ENCODE measurements at regions not wholly inside any gene's neighbourhood (a gene's known extent, or its start where the extent isn't known, plus 50 kb on each side); places are given as distances from the start of the nearest gene placed in this dataset.
"Not testable (repeated sequence)": the region's sequence is repeated elsewhere in the genome, so short reads cannot be mapped to it uniquely, and the experiment has no call there.

- 88% methylated on average over 1 of the region's 2 CpGs for WGBS
- no peaks in the 10 kb centered on the region for H3K36me3 ChIP-seq (ENCODE audit: insufficient read depth, low read length)
- H3K9me3 ChIP-seq (ENCODE audit: insufficient read depth, low read depth, low read length): no peaks in the 10 kb centered on the region
- H3K4me3 ChIP-seq (ENCODE audit: low read length): no peak overlapping the region
- H3K27ac ChIP-seq (ENCODE audit: low read depth, low read length): no peak overlapping the region
- no peaks in the 10 kb centered on the region for H3K4me1 ChIP-seq (ENCODE audit: insufficient read depth, low read length)
- no peaks in the 10 kb centered on the region for H3K27me3 ChIP-seq (ENCODE audit: insufficient read depth, low read length)
- no peak overlapping the region for H3K9ac ChIP-seq (ENCODE audit: low read depth, low read length)
Measured at GRCh38 chr3:162938083-162938482, 1441.5 kb downstream of the OTOL1 start.

DNA sequence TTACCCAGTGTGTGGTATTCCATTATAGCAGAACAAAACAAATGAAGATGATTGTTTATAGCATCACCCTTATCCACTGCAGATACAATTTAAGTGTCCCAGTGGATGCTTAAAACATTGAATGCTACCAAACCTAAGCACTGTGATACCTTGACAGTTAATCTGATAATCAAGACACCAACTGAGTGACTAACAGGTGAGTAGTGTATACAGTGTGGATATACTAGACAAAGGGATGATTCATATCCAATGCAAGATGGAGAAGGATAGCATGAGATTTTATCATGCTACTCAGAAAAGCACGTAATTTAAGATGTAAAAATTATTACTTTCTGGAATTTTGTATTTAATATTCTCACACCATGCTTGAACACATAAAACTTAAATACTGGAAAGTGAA is 1449.0 kb downstream of the OTOL1 start:
- Histone ChIP-seq H3K4me1 (ENCODE audit: insufficient read depth, low read length) (no peaks in the 10 kb centered on the region), H3K9ac (ENCODE audit: low read depth, low read length) (no peak overlapping the region), H3K36me3 (ENCODE audit: insufficient read depth, low read length) (no peaks in the 10 kb centered on the region), H3K27ac (ENCODE audit: low read depth, low read length) (no peak overlapping the region), H3K4me3 (ENCODE audit: low read length) (no peak overlapping the region), H3K27me3 (ENCODE audit: insufficient read depth, low read length) (no peaks in the 10 kb centered on the region), H3K9me3 (ENCODE audit: insufficient read depth, low read depth, low read length) (no peaks in the 10 kb centered on the region)
- WGBS: no CpG with 5 or more reads among the region's 1 CpG

DNA sequence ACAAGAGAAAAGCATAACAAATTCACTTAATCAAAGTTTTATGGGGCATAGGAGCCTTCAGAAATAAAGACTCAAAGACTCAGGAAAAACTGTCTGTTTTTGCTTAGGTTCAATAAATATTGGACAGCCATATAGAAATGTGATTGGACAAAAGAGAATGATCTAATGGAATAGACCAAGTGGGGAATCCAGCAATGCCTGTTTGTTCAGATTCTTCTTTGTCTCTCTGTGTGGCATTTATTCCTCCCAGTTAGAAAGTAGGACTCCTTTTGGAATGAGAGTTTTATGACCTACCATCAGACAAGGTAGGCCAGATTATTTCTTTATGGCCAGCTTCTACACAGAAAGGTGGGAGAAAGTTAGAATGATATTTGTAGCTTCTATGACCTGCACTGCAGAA is 1460.1 kb downstream of the OTOL1 start:
- H3K27ac ChIP-seq (ENCODE audit: low read depth, low read length): no peak overlapping the region
- H3K4me1 ChIP-seq (ENCODE audit: insufficient read depth, low read length): no peaks in the 10 kb centered on the region
- no peaks in the 10 kb centered on the region for H3K36me3 ChIP-seq (ENCODE audit: insufficient read depth, low read length)
- no peaks in the 10 kb centered on the region for H3K9me3 ChIP-seq (ENCODE audit: insufficient read depth, low read depth, low read length)
- H3K9ac ChIP-seq (ENCODE audit: low read depth, low read length): no peak overlapping the region
- no peak overlapping the region for H3K4me3 ChIP-seq (ENCODE audit: low read length)
- no peaks in the 10 kb centered on the region for H3K27me3 ChIP-seq (ENCODE audit: insufficient read depth, low read length)

DNA sequence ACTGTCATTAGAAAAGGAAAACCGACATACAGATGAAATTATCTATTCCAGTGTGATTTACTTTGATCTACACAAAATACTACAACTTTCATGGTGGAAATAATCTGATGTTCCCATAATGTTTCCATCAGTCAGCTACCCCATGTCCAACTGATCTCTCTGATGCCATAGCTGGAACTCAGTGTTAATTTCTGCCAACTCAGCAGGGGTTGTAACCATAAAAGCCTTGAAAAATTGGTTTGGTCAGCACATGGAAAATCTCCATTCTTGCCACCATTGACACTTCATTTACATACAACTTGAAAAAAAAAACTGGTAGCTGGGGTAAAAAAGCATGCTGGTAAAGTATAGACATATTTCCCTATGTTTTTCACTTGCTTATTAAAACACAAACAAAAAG is 1463.7 kb downstream of the OTOL1 start:
- no peak overlapping the region for H3K27ac ChIP-seq (ENCODE audit: low read depth, low read length)
- H3K9ac ChIP-seq (ENCODE audit: low read depth, low read length): no peak overlapping the region
- H3K4me3 ChIP-seq (ENCODE audit: low read length): no peak overlapping the region
- no peaks in the 10 kb centered on the region for H3K4me1 ChIP-seq (ENCODE audit: insufficient read depth, low read length)
- no peaks in the 10 kb centered on the region for H3K27me3 ChIP-seq (ENCODE audit: insufficient read depth, low read length)
- WGBS: no CpG with 5 or more reads among the region's 1 CpG
- H3K36me3 ChIP-seq (ENCODE audit: insufficient read depth, low read length): no peaks in the 10 kb centered on the region
- no peaks in the 10 kb centered on the region for H3K9me3 ChIP-seq (ENCODE audit: insufficient read depth, low read depth, low read length)

- H3K27me3 ChIP-seq (ENCODE audit: insufficient read depth, low read length): no peaks in the 10 kb centered on the region
- H3K36me3 ChIP-seq (ENCODE audit: insufficient read depth, low read length): no peaks in the 10 kb centered on the region
- WGBS: 89% methylated on average over 1 of the region's 1 CpG
- no peak overlapping the region for H3K9ac ChIP-seq (ENCODE audit: low read depth, low read length)
- H3K27ac ChIP-seq (ENCODE audit: low read depth, low read length): no peak overlapping the region
- H3K4me3 ChIP-seq (ENCODE audit: low read length): no peak overlapping the region
- no peaks in the 10 kb centered on the region for H3K4me1 ChIP-seq (ENCODE audit: insufficient read depth, low read length)
- H3K9me3 ChIP-seq (ENCODE audit: insufficient read depth, low read depth, low read length): 0 out of 2 replicates have a peak, but pooled peaks cover 4% of the 10 kb centered on the region
Measured at GRCh38 chr3:162970292-162970691, 1473.7 kb downstream of the OTOL1 start.

DNA sequence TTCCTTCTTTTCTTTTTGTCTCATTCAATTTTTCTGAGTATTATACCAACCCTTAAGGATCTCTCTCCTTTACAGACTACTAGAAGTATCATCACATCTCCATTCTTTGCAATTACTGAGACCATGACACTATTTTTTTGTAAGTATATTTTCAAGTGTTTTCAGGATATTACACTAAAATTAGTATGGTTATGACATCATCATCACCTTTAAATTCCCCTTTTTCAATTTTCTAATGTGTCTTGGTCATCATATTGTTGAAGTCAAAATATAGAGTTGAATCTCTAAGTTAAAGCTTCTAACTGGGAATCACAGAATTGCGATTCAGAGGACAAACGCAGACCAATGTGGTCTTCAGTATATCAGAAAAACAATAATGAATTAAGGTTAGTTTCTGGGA is 1475.1 kb downstream of the OTOL1 start:
- no peaks in the 10 kb centered on the region for H3K4me1 ChIP-seq (ENCODE audit: insufficient read depth, low read length)
- no peak overlapping the region for H3K27ac ChIP-seq (ENCODE audit: low read depth, low read length)
- WGBS: 96% methylated on average over 2 of the region's 2 CpGs
- H3K27me3 ChIP-seq (ENCODE audit: insufficient read depth, low read length): no peaks in the 10 kb centered on the region
- H3K9ac ChIP-seq (ENCODE audit: low read depth, low read length): no peak overlapping the region
- H3K36me3 ChIP-seq (ENCODE audit: insufficient read depth, low read length): no peaks in the 10 kb centered on the region
- H3K4me3 ChIP-seq (ENCODE audit: low read length): no peak overlapping the region
- H3K9me3 ChIP-seq (ENCODE audit: insufficient read depth, low read depth, low read length): no peaks in the 10 kb centered on the region

DNA sequence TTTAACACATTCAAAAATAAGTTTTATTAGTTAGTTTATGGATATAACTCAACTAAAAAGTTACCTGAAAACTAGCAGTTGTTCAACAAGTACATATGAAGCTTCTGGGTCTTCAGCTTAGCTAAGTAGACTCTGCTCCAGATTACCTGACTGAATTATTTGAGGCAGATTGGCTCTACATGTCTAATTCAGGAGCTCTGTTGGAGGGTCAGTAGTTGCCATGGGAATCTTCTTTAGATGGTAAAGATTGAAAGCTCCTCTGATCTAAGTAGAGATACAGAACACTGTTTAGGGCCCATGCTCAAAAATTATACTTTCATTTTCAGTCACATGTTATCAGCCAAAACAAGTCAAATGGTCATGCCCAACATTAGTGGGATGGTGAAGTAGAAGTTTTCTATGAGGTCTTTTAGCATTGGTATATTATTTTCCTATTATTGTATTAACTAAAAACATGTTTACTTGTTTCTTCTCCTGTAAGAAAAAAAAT is 1476.9 kb downstream of the OTOL1 start:
- Histone ChIP-seq H3K9me3 (ENCODE audit: insufficient read depth, low read depth, low read length) (no peaks in the 10 kb centered on the region), H3K9ac (ENCODE audit: low read depth, low read length) (no peak overlapping the region), H3K36me3 (ENCODE audit: insufficient read depth, low read length) (no peaks in the 10 kb centered on the region), H3K4me1 (ENCODE audit: insufficient read depth, low read length) (no peaks in the 10 kb centered on the region), H3K27ac (ENCODE audit: low read depth, low read length) (no peak overlapping the region), H3K27me3 (ENCODE audit: insufficient read depth, low read length) (no peaks in the 10 kb centered on the region), H3K4me3 (ENCODE audit: low read length) (no peak overlapping the region)

DNA sequence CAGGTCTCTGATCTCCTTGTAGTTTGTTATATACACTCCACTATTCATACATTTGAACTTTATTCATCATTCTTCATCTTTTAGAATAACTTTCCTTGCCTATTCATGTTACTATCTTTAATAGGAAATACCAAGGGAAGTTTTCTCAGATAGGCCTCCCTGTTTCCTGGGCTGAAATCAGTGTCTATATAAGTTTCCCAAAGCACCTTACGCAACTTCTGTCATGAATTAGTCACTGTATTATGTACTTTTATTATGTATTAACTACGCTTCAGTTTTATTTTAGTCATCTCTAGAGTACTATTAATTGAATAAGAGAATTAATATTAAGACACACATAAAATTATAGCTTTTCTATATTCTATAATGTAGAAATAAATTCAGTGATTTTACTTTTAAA is 1481.5 kb downstream of the OTOL1 start:
- Histone ChIP-seq H3K4me3 (ENCODE audit: low read length) (no peak overlapping the region), H3K9me3 (ENCODE audit: insufficient read depth, low read depth, low read length) (no peaks in the 10 kb centered on the region), H3K4me1 (ENCODE audit: insufficient read depth, low read length) (no peaks in the 10 kb centered on the region), H3K9ac (ENCODE audit: low read depth, low read length) (no peak overlapping the region), H3K27ac (ENCODE audit: low read depth, low read length) (no peak overlapping the region), H3K27me3 (ENCODE audit: insufficient read depth, low read length) (no peaks in the 10 kb centered on the region), H3K36me3 (ENCODE audit: insufficient read depth, low read length) (no peaks in the 10 kb centered on the region)
- 100% methylated on average over 1 of the region's 2 CpGs for WGBS

- Histone ChIP-seq H3K4me1 (ENCODE audit: insufficient read depth, low read length) (peaks cover 3% of the 10 kb centered on the region; the same call in 1 of the 2 replicates), H3K27me3 (ENCODE audit: insufficient read depth, low read length) (no peaks in the 10 kb centered on the region), H3K36me3 (ENCODE audit: insufficient read depth, low read length) (no peaks in the 10 kb centered on the region), H3K9ac (ENCODE audit: low read depth, low read length) (no peak overlapping the region), H3K27ac (ENCODE audit: low read depth, low read length) (no peak overlapping the region), H3K4me3 (ENCODE audit: low read length) (no peak overlapping the region), H3K9me3 (ENCODE audit: insufficient read depth, low read depth, low read length) (no peaks in the 10 kb centered on the region)
- WGBS: 70% methylated on average over 4 of the region's 4 CpGs
Measured at GRCh38 chr3:162984746-162985145, 1488.1 kb downstream of the OTOL1 start.

- H3K4me1 ChIP-seq (ENCODE audit: insufficient read depth, low read length); H3K27me3 ChIP-seq (ENCODE audit: insufficient read depth, low read length); H3K27ac ChIP-seq (ENCODE audit: low read depth, low read length); H3K9me3 ChIP-seq (ENCODE audit: insufficient read depth, low read depth, low read length); H3K36me3 ChIP-seq (ENCODE audit: insufficient read depth, low read length); H3K4me3 ChIP-seq (ENCODE audit: low read length); H3K9ac ChIP-seq (ENCODE audit: low read depth, low read length): not testable (repeated sequence)
- 92% methylated on average over 33 of the region's 33 CpGs for WGBS
Measured at GRCh38 chr3:162987085-162987794, 1490.6 kb downstream of the OTOL1 start.

GRCh38 chr3:162992741-162993140 is 1496.1 kb downstream of the OTOL1 start:
- WGBS: 95% methylated on average over 2 of the region's 2 CpGs
- Histone ChIP-seq H3K36me3 (ENCODE audit: insufficient read depth, low read length) (no peaks in the 10 kb centered on the region), H3K27me3 (ENCODE audit: insufficient read depth, low read length) (no peaks in the 10 kb centered on the region), H3K9me3 (ENCODE audit: insufficient read depth, low read depth, low read length) (peaks cover 8% of the 10 kb centered on the region; the same call in 1 of the 2 replicates), H3K9ac (ENCODE audit: low read depth, low read length) (no peak overlapping the region), H3K27ac (ENCODE audit: low read depth, low read length) (no peak overlapping the region), H3K4me1 (ENCODE audit: insufficient read depth, low read length) (no peaks in the 10 kb centered on the region), H3K4me3 (ENCODE audit: low read length) (no peak overlapping the region)

GRCh38 chr3:162994165-162994564 is 1497.6 kb downstream of the OTOL1 start:
- H3K9me3 ChIP-seq (ENCODE audit: insufficient read depth, low read depth, low read length): peaks cover 8% of the 10 kb centered on the region; the same call in 1 of the 2 replicates
- H3K9ac ChIP-seq (ENCODE audit: low read depth, low read length): no peak overlapping the region
- H3K27me3 ChIP-seq (ENCODE audit: insufficient read depth, low read length): no peaks in the 10 kb centered on the region
- no peaks in the 10 kb centered on the region for H3K4me1 ChIP-seq (ENCODE audit: insufficient read depth, low read length)
- H3K27ac ChIP-seq (ENCODE audit: low read depth, low read length): no peak overlapping the region
- no peak overlapping the region for H3K4me3 ChIP-seq (ENCODE audit: low read length)
- no peaks in the 10 kb centered on the region for H3K36me3 ChIP-seq (ENCODE audit: insufficient read depth, low read length)
- WGBS: 67% methylated on average over 1 of the region's 1 CpG

All from HUES64 (cell line).